HepG2 (cell line): ENCODE measurements at regions not wholly inside any gene's neighbourhood (a gene's known extent, or its start where the extent isn't known, plus 50 kb on each side); places are given as distances from the start of the nearest gene placed in this dataset.

Experiments used
- AHR ChIP-seq: IDR thresholded peaks from 2 replicates; pipeline ENCODE4 v1.6.1; 2018; ENCODE audit warnings: missing genetic modification reagents, missing compliant biosample characterization
- EP300 ChIP-seq, 3 experiments: sonication (generic) in 1 of 3; formaldehyde crosslinking in 1 of 3; IDR thresholded peaks; 2 replicates each; pipeline versions ENCODE4 v1.5.1 to v1.6.1; 2011 to 2020; ENCODE audit warnings: low read depth in 2 of 3, low read length in 2 of 3, borderline replicate concordance in 1 of 3, improper control_type of control experiment in 1 of 3, mild to moderate bottlenecking in 1 of 3, missing genetic modification reagents in 1 of 3, moderate library complexity in 1 of 3
- FOXK2 ChIP-seq: fragments of 450-650 bp; IDR thresholded peaks from 2 replicates; pipeline ENCODE4 v1.6.1; 2016
- GTF2F1 ChIP-seq: fragments of 150-350 bp; IDR thresholded peaks from 2 replicates; pipeline ENCODE4 v1.6.1; 2014; ENCODE audit warnings: low read length
- SMAD9 ChIP-seq: sonication (generic); formaldehyde crosslinking; IDR thresholded peaks from 2 replicates; pipeline ENCODE4 v1.5.1; 2020; ENCODE audit warnings: mild to moderate bottlenecking, missing genetic modification reagents
- ZBTB21 ChIP-seq: sonication (generic); formaldehyde crosslinking; IDR thresholded peaks from 2 replicates; pipeline ENCODE4 v1.4.0; 2020; ENCODE audit warnings: missing genetic modification reagents
- ZNF282 ChIP-seq: fragments of 450-650 bp; IDR thresholded peaks from 2 replicates; pipeline ENCODE4 v1.6.1; 2018; ENCODE audit not compliant: partially characterized antibody
- ZNF501 ChIP-seq: sonication (generic); formaldehyde crosslinking; IDR thresholded peaks from 2 replicates; pipeline ENCODE4 v1.5.1; 2020; ENCODE audit warnings: mild to moderate bottlenecking, moderate library complexity, missing genetic modification reagents
- TF ChIP-seq, protein P1 (sequence below): sonication (generic); formaldehyde crosslinking; IDR thresholded peaks from 2 replicates; pipeline ENCODE4 v1.5.0; 2020; ENCODE audit warnings: mild to moderate bottlenecking, missing genetic modification reagents, moderate library complexity
- TF ChIP-seq, protein P2 (sequence below): sonication (generic); formaldehyde crosslinking; IDR thresholded peaks from 2 replicates; pipeline ENCODE4 v1.8.1; 2023; ENCODE audit warnings: missing genetic modification reagents, inconsistent platforms, borderline replicate concordance

DNA sequence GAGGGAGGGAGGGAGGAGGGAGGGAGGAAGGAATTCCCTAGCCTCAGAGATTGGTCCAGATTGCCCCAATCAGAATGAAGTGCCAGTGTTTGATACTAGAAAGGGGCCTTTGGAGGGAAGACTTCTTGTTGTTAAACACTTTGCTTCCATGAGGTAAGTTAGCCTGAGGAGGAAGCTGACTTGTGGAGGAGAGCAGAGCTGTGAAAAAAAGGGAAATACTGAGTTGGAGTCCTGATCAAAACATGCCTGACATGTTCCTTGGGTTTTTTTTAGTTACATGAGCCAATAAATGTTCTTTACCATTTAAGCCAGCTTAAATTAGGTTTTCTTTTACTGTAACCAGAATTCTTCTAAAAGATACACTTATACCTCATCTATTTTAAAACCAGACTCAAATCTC is 57.6 kb downstream of the GSX2 start:
- TF ChIP-seq, protein P1, sequence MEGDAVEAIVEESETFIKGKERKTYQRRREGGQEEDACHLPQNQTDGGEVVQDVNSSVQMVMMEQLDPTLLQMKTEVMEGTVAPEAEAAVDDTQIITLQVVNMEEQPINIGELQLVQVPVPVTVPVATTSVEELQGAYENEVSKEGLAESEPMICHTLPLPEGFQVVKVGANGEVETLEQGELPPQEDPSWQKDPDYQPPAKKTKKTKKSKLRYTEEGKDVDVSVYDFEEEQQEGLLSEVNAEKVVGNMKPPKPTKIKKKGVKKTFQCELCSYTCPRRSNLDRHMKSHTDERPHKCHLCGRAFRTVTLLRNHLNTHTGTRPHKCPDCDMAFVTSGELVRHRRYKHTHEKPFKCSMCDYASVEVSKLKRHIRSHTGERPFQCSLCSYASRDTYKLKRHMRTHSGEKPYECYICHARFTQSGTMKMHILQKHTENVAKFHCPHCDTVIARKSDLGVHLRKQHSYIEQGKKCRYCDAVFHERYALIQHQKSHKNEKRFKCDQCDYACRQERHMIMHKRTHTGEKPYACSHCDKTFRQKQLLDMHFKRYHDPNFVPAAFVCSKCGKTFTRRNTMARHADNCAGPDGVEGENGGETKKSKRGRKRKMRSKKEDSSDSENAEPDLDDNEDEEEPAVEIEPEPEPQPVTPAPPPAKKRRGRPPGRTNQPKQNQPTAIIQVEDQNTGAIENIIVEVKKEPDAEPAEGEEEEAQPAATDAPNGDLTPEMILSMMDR = no peak
- no peak for TF ChIP-seq SMAD9
- TF ChIP-seq FOXK2 = no peak
- TF ChIP-seq, protein P2, sequence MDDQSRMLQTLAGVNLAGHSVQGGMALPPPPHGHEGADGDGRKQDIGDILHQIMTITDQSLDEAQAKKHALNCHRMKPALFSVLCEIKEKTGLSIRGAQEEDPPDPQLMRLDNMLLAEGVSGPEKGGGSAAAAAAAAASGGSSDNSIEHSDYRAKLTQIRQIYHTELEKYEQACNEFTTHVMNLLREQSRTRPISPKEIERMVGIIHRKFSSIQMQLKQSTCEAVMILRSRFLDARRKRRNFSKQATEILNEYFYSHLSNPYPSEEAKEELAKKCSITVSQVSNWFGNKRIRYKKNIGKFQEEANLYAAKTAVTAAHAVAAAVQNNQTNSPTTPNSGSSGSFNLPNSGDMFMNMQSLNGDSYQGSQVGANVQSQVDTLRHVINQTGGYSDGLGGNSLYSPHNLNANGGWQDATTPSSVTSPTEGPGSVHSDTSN = no peak
- no peak for TF ChIP-seq ZBTB21
- TF ChIP-seq EP300 (IDR thresholded peaks at IDR 0.05; ENCODE audit: low read depth in 2 of 2, low read length in 2 of 2) = no peak
- TF ChIP-seq EP300 (CRISPR knock-in tag; IDR thresholded peaks at IDR 0.05; ENCODE audit: borderline replicate concordance) = no peak
- TF ChIP-seq GTF2F1 = no peak
- TF ChIP-seq ZNF501 (CRISPR knock-in tag) = no peak
- TF ChIP-seq AHR (CRISPR knock-in tag) = no peak
- TF ChIP-seq ZNF282 = no peak
